Sigmoid colon (tissue), 6 donors: ENCODE measurements at regions not wholly inside any gene's neighbourhood (a gene's known extent, or its start where the extent isn't known, plus 50 kb on each side); places are given as distances from the start of the nearest gene placed in this dataset.

Experiments
- DNase-seq: peaks from one replicate; pipeline ENCODE4 v3.0.0-alpha.2; 2019
- H3K27ac ChIP-seq, 4 donors: fragments of 200-600 bp; sonication (generic); one replicate each; pipeline ENCODE4 v1.5.1; 2016 to 2019; ENCODE audit warnings: mild to moderate bottlenecking in 1 of 4
- H3K27me3 ChIP-seq, 3 donors: fragments of 200-600 bp; sonication (generic); one replicate each; pipeline ENCODE4 v1.5.1; 2019; ENCODE audit warnings: mild to moderate bottlenecking in 1 of 3
- H3K36me3 ChIP-seq, 4 donors: fragments of 200-600 bp; sonication (generic); one replicate each; pipeline ENCODE4 v1.5.1; 2016 to 2019
- H3K4me1 ChIP-seq, 4 donors: fragments of 200-600 bp; sonication (generic); one replicate each; pipeline ENCODE4 v1.5.1; 2017 to 2019
- H3K4me3 ChIP-seq, 4 donors: fragments of 200-600 bp; sonication (generic); one replicate each; pipeline ENCODE4 v1.5.1; 2017 to 2019; ENCODE audit warnings: mild to moderate bottlenecking in 2 of 4, moderate library complexity in 1 of 4
- H3K9me3 ChIP-seq, 4 donors: fragments of 200-600 bp in 3 of 4; sonication (generic) in 3 of 4; one replicate each; pipeline versions ENCODE4 v1.5.1 to v1.6.1; 2013 to 2019
- CTCF ChIP-seq, 4 experiments: fragments of 450-650 bp in 3 of 4; fragments of 200-600 bp in 1 of 4; IDR thresholded peaks; one replicate each; pipeline ENCODE4 v1.5.1; 2016 to 2019; ENCODE audit warnings: antibody characterized with exemption in 4 of 4, mild to moderate bottlenecking in 3 of 4, moderate library complexity in 2 of 4
- EP300 ChIP-seq, 4 donors: sonication (generic); formaldehyde crosslinking; IDR thresholded peaks; one replicate each; pipeline ENCODE4 v1.6.1; 2017; ENCODE audit warnings: antibody characterized with exemption in 4 of 4
- POLR2A ChIP-seq, 2 donors: fragments of 450-650 bp; IDR thresholded peaks; one replicate each; pipeline ENCODE4 v1.6.1; 2016; ENCODE audit warnings: antibody characterized with exemption in 2 of 2, mild to moderate bottlenecking in 2 of 2, moderate library complexity in 2 of 2
- POLR2AphosphoS5 ChIP-seq, 4 donors: sonication (generic); formaldehyde crosslinking; IDR thresholded peaks; one replicate each; pipeline ENCODE4 v1.6.1; 2017; ENCODE audit warnings: antibody characterized with exemption in 4 of 4
- WGBS, 2 donors: extraction: QIAGEN DNeasy Blood & Tissue Kit; methylation state at CpG; one replicate each; pipeline ENCODE4 v1.1.7; 2013; 5-methylcytosine and 5-hydroxymethylcytosine counted together
- intact Hi-C: fragments of 100-400 bp; cut with DNase I; formaldehyde crosslinking; loops from one replicate; pipeline ENCODE4 v1.15.1; 2023
- donor health status: healthy with polysubstance abuse.
- donor health status: healthy.

GRCh38 chr7:15784694-15785030 lies 98.2 kb upstream of the MEOX2 start:
- no peak for TF ChIP-seq POLR2A (IDR thresholded peaks at IDR 0.05)
- no peak for TF ChIP-seq CTCF (IDR thresholded peaks at IDR 0.05)
- H3K9me3 ChIP-seq = no peaks in the 10 kb centered on the region
- no peak for DNase-seq
- H3K4me1 ChIP-seq = peaks cover 0 to 40% (median 31%) of the 10 kb centered on the region in 4 donors
- intact Hi-C loops = no loop called here
- H3K4me3 ChIP-seq = no peak overlapping the region
- peak overlapping the region in 2 of 4 donors; percentile 36 to 53 for H3K27ac ChIP-seq
- no peaks in the 10 kb centered on the region for H3K27me3 ChIP-seq
- H3K36me3 ChIP-seq = no peaks in the 10 kb centered on the region
- 91 to 95% methylated on average over 3 of the region's 3 CpGs for WGBS, 2 donors

GRCh38 chr7:15783987-15784693 lies 97.7 kb upstream of the MEOX2 start:
- H3K4me1 ChIP-seq = peaks cover 0 to 45% (median 31%) of the 10 kb centered on the region in 4 donors
- no peaks in the 10 kb centered on the region for H3K36me3 ChIP-seq
- intact Hi-C loops = no loop called here
- H3K9me3 ChIP-seq = no peaks in the 10 kb centered on the region
- no peaks in the 10 kb centered on the region for H3K27me3 ChIP-seq
- DNase-seq = no peak
- TF ChIP-seq POLR2AphosphoS5 (IDR thresholded peaks at IDR 0.05) (peak in 3 of 4 donors; percentile 39 to 48 (median 47)), POLR2A (IDR thresholded peaks at IDR 0.05) (no peak), EP300 (IDR thresholded peaks at IDR 0.05) (no peak), CTCF (IDR thresholded peaks at IDR 0.05) (no peak)
- peak overlapping the region in 3 of 4 donors; percentile 36 to 56 (median 53) for H3K27ac ChIP-seq
- H3K4me3 ChIP-seq = no peak overlapping the region
- WGBS, 2 donors = 77 to 80% methylated on average over 1 of the region's 1 CpG

- WGBS, 2 donors = 82 to 88% methylated on average over 2 of the region's 2 CpGs
- intact Hi-C loops = no loop called here
Observed at GRCh38 chr7:15782656-15783055, 96.2 kb upstream of the MEOX2 start.

GRCh38 chr7:15781944-15782343 lies 95.5 kb upstream of the MEOX2 start:
- no peaks in the 10 kb centered on the region for H3K36me3 ChIP-seq
- WGBS, 2 donors = 89 to 91% methylated on average over 2 of the region's 2 CpGs
- DNase-seq = no peak
- H3K27ac ChIP-seq = no peak overlapping the region
- no peak overlapping the region for H3K4me3 ChIP-seq
- no peaks in the 10 kb centered on the region for H3K27me3 ChIP-seq
- TF ChIP-seq POLR2AphosphoS5 (IDR thresholded peaks at IDR 0.05) = no peak
- TF ChIP-seq CTCF (IDR thresholded peaks at IDR 0.05) = no peak
- TF ChIP-seq EP300 (IDR thresholded peaks at IDR 0.05) = no peak
- TF ChIP-seq POLR2A (IDR thresholded peaks at IDR 0.05) = no peak
- H3K9me3 ChIP-seq = no peaks in the 10 kb centered on the region
- intact Hi-C loops = no loop called here
- H3K4me1 ChIP-seq = peaks cover 0 to 58% (median 34%) of the 10 kb centered on the region in 4 donors

More at GRCh38 chr7:15782656-15783055, 96.2 kb upstream of the MEOX2 start:
- peaks cover 0 to 51% (median 34%) of the 10 kb centered on the region in 4 donors for H3K4me1 ChIP-seq
- H3K27me3 ChIP-seq = no peaks in the 10 kb centered on the region
- H3K27ac ChIP-seq = no peak overlapping the region
- TF ChIP-seq CTCF (IDR thresholded peaks at IDR 0.05) = no peak
- TF ChIP-seq EP300 (IDR thresholded peaks at IDR 0.05) = no peak
- no peak for TF ChIP-seq POLR2AphosphoS5 (IDR thresholded peaks at IDR 0.05)
- TF ChIP-seq POLR2A (IDR thresholded peaks at IDR 0.05) = no peak
- no peaks in the 10 kb centered on the region for H3K36me3 ChIP-seq
- H3K9me3 ChIP-seq = no peaks in the 10 kb centered on the region
- no peak for DNase-seq
- no peak overlapping the region for H3K4me3 ChIP-seq

- TF ChIP-seq EP300 (IDR thresholded peaks at IDR 0.05) = no peak
- TF ChIP-seq CTCF (IDR thresholded peaks at IDR 0.05) = no peak
- TF ChIP-seq POLR2A (IDR thresholded peaks at IDR 0.05) = no peak
- TF ChIP-seq POLR2AphosphoS5 (IDR thresholded peaks at IDR 0.05) = no peak
- intact Hi-C loops = no loop called here
- H3K27me3 ChIP-seq = no peaks in the 10 kb centered on the region
- DNase-seq = no peak
- no peak overlapping the region for H3K4me3 ChIP-seq
- no peak overlapping the region for H3K27ac ChIP-seq
- 78 to 82% methylated on average over 2 of the region's 2 CpGs for WGBS, 2 donors
- H3K9me3 ChIP-seq = no peaks in the 10 kb centered on the region
- no peaks in the 10 kb centered on the region for H3K36me3 ChIP-seq
- peaks cover 0 to 59% (median 34%) of the 10 kb centered on the region in 4 donors for H3K4me1 ChIP-seq
Observed at GRCh38 chr7:15780271-15780670, 93.8 kb upstream of the MEOX2 start.
